ENCODE measurements at regions not wholly inside any gene's neighbourhood (a gene's known extent, or its start where the extent isn't known, plus 50 kb on each side); places are given as distances from the start of the nearest gene placed in this dataset.

GRCh38 chr7:115582956-115583355 lies 447.6 kb downstream of the TFEC start:
- ChIA-PET POLR2A (no interaction called here), CTCF (no interaction called here)
- Histone ChIP-seq H3K27me3 (replicated peaks in 1 of 4; ENCODE audit: control extremely low read depth in 1 of 4, control insufficient read depth in 3 of 4, insufficient read depth in 4 of 4, low read length in 3 of 4) (no peaks in the 10 kb centered on the region), H4K20me1 (ENCODE audit: control insufficient read depth, insufficient read depth, low read length, poor library complexity, severe bottlenecking) (no peaks in the 10 kb centered on the region), H3K4me1 (ENCODE audit: control insufficient read depth in 2 of 2, insufficient read depth in 2 of 2, low read length in 2 of 2) (no peaks in the 10 kb centered on the region), H3K36me3 (replicated peaks in 1 of 2; ENCODE audit: control extremely low read depth in 1 of 2, control insufficient read depth in 1 of 2, extremely low read depth in 1 of 2, insufficient read depth in 2 of 2, low read length in 1 of 2) (no peaks in the 10 kb centered on the region), H2AFZ (ENCODE audit: insufficient read depth, low read depth, low read length, poor library complexity, severe bottlenecking) (no peak overlapping the region), H3K9me3 (ENCODE audit: control extremely low read depth in 1 of 3, control insufficient read depth in 2 of 3, insufficient read depth in 1 of 3, low read length in 2 of 3) (no peaks in the 10 kb centered on the region), H3K4me3 (ENCODE audit: control extremely low read depth in 1 of 5, extremely low read depth in 1 of 5, insufficient read depth in 1 of 5, low read depth in 2 of 5, low read length in 4 of 5) (no peak overlapping the region), H3K27ac (ENCODE audit: low read length in 2 of 2) (no peak overlapping the region), H3K4me2 (replicated peaks; ENCODE audit: low read depth, low read length, poor library complexity, severe bottlenecking) (no peak overlapping the region), H3K9ac (ENCODE audit: low read length) (no peak overlapping the region), H3K79me2 (ENCODE audit: control insufficient read depth, insufficient read depth, low read length) (no peaks in the 10 kb centered on the region)
- WGBS (ENCODE audit: insufficient coverage): no CpG with 5 or more reads among the region's 1 CpG
- no peak overlapping the region for H3K4me3 Mint-ChIP-seq
- ATAC-seq (ENCODE audit: low read depth): no peak
- H3K27ac Mint-ChIP-seq: no peak overlapping the region
- intact Hi-C loops (cut with micrococcal nuclease): no loop called here
- no peaks in the 10 kb centered on the region for H3K9me3 Mint-ChIP-seq (ENCODE audit: insufficient read depth)
- no peak for DNase-seq
- TF ChIP-seq EZH2 (IDR thresholded peaks at IDR 0.05; ENCODE audit: borderline replicate concordance, insufficient read depth, low read depth, low read length, poor library complexity, severe bottlenecking): no peak
- TF ChIP-seq, protein P1, sequence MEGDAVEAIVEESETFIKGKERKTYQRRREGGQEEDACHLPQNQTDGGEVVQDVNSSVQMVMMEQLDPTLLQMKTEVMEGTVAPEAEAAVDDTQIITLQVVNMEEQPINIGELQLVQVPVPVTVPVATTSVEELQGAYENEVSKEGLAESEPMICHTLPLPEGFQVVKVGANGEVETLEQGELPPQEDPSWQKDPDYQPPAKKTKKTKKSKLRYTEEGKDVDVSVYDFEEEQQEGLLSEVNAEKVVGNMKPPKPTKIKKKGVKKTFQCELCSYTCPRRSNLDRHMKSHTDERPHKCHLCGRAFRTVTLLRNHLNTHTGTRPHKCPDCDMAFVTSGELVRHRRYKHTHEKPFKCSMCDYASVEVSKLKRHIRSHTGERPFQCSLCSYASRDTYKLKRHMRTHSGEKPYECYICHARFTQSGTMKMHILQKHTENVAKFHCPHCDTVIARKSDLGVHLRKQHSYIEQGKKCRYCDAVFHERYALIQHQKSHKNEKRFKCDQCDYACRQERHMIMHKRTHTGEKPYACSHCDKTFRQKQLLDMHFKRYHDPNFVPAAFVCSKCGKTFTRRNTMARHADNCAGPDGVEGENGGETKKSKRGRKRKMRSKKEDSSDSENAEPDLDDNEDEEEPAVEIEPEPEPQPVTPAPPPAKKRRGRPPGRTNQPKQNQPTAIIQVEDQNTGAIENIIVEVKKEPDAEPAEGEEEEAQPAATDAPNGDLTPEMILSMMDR (IDR thresholded peaks at IDR 0.05): no peak
- H3K27me3 Mint-ChIP-seq: no peaks in the 10 kb centered on the region
- no peaks in the 10 kb centered on the region for H3K4me1 Mint-ChIP-seq

GRCh38 chr7:115578576-115578975 lies 452.0 kb downstream of the TFEC start:
- no peaks in the 10 kb centered on the region for H4K20me1 ChIP-seq (ENCODE audit: control insufficient read depth, insufficient read depth, low read length, poor library complexity, severe bottlenecking)
- intact Hi-C loops (cut with micrococcal nuclease): no loop called here
- Mint-ChIP-seq H3K9me3 (ENCODE audit: insufficient read depth) (no peaks in the 10 kb centered on the region), H3K27ac (no peak overlapping the region), H3K4me1 (no peaks in the 10 kb centered on the region), H3K4me3 (no peak overlapping the region), H3K27me3 (no peaks in the 10 kb centered on the region)
- no peaks in the 10 kb centered on the region for H3K36me3 ChIP-seq (replicated peaks in 1 of 2; ENCODE audit: control extremely low read depth in 1 of 2, control insufficient read depth in 1 of 2, extremely low read depth in 1 of 2, insufficient read depth in 2 of 2, low read length in 1 of 2)
- TF ChIP-seq EZH2 (IDR thresholded peaks at IDR 0.05; ENCODE audit: borderline replicate concordance, insufficient read depth, low read depth, low read length, poor library complexity, severe bottlenecking): no peak
- TF ChIP-seq, protein P1 (IDR thresholded peaks at IDR 0.05): no peak
- no peaks in the 10 kb centered on the region for H3K4me1 ChIP-seq (ENCODE audit: control insufficient read depth in 2 of 2, insufficient read depth in 2 of 2, low read length in 2 of 2)
- no CpG with 5 or more reads among the region's 2 CpGs for WGBS (ENCODE audit: insufficient coverage)
- DNase-seq (no peak), ATAC-seq (ENCODE audit: low read depth) (no peak)
- no peak overlapping the region for H3K4me2 ChIP-seq (replicated peaks; ENCODE audit: low read depth, low read length, poor library complexity, severe bottlenecking)
- H3K27me3 ChIP-seq (replicated peaks in 1 of 4; ENCODE audit: control extremely low read depth in 1 of 4, control insufficient read depth in 3 of 4, insufficient read depth in 4 of 4, low read length in 3 of 4): no peaks in the 10 kb centered on the region
- CTCF ChIA-PET: no interaction called here
- no peak overlapping the region for H3K4me3 ChIP-seq (ENCODE audit: control extremely low read depth in 1 of 5, extremely low read depth in 1 of 5, insufficient read depth in 1 of 5, low read depth in 2 of 5, low read length in 4 of 5)
- no peak overlapping the region for H3K27ac ChIP-seq (ENCODE audit: low read length in 2 of 2)
- H3K79me2 ChIP-seq (ENCODE audit: control insufficient read depth, insufficient read depth, low read length): no peaks in the 10 kb centered on the region
- H3K9ac ChIP-seq (ENCODE audit: low read length): no peak overlapping the region
- POLR2A ChIA-PET: no interaction called here
- H3K9me3 ChIP-seq (ENCODE audit: control extremely low read depth in 1 of 3, control insufficient read depth in 2 of 3, insufficient read depth in 1 of 3, low read length in 2 of 3): no peaks in the 10 kb centered on the region
- no peak overlapping the region for H2AFZ ChIP-seq (ENCODE audit: insufficient read depth, low read depth, low read length, poor library complexity, severe bottlenecking)
